Tongue (tissue), 1 donor: ENCODE measurements at regions not wholly inside any gene's neighbourhood (a gene's known extent, or its start where the extent isn't known, plus 50 kb on each side); places are given as distances from the start of the nearest gene placed in this dataset.
A peak's percentile ranks its signal among the peaks of the same experiment; 100 is the strongest.

ENCODE experiments used
- DNase-seq: peaks from one replicate; pipeline ENCODE4 v3.0.0-alpha.2; 2015

- DNase-seq = no peak
These were observed 231.0 kb upstream of the MVB12B start for GRCh38 chr9:126095546-126096190.

DNA sequence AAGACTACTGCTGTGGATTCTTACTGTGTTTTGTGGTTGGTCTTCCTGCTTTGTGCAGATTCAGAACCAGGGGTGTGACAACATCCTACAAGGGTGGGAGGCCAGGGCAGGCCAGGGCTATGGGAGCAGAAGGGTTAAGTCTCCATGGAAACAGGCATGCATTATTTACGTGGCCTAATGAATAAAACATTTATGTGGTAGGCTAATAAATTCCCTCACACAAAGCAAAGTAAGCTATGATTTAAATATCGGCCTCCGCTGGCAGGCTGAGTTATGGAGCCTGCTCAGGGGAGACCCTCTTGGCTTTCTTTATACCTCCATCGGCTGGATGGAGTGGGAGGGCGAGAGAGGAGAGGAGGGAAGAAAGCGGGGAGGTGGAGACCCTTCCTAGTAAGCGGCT is 230.3 kb upstream of the MVB12B start:
- DNase-seq = no peak

DNA sequence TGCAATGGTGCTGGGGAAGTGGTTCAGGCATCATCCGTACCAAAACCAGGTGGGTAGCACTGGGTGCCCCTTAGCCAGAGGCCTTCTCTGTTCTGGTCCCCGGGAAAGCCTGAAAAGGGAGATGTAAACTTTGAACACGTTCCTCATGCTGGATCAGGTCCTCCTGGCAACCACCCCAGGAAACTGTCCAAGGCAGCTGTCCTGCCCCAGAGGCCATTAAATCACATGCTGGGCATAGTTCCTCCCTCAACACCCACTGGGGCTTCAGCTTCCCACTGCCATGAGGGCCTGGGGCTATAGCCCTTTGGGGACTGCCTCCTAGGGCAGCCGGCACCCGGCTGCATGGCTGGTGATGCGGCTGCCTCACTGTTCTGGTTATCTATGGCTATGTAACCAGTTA is 228.9 kb upstream of the MVB12B start:
- peak; percentile 6 for DNase-seq

DNA sequence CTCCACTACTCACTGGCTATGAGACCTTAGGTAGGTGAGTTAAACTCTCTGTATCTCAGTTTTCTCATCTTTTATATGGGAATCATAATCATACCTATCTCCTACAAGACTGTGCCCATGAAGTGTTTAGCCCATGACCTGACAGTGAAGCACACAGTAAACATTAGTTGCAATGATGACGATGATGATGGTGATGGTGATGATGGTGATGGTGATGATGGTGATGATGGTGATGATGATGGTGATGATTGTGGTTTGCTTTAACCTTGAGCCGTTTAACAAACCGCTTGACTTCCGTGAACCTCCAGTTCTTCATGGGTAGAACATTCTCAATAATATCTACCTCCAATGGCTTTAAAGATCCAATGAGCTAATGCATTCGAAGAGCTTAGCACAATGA is 220.2 kb upstream of the MVB12B start:
- DNase-seq = no peak

- no peak for DNase-seq
These were observed 218.9 kb upstream of the MVB12B start for GRCh38 chr9:126107693-126108092.

- peak; percentile 35 for DNase-seq
These were observed 218.4 kb upstream of the MVB12B start for GRCh38 chr9:126108240-126108639.

DNA sequence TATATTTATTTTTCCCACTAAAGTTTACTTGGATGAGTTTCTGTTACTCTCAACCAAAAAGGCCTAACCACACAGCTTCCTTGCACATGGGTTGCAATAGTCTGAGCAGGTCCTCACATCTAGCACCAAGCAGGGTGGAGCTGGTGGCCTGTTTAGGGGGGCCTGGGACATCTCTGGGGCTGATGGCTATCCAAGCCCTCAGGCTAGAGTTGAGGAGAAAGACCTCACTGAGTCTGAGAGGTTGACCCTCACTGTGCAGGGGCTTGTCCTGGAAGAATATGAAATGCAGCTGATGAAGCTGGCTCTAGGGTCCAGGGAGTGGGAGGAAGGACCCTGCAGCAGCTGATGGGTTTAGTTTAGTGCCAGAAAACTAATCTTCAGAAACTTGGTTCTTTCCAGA is 217.1 kb upstream of the MVB12B start:
- DNase-seq = no peak

GRCh38 chr9:126111556-126111955 is 215.1 kb upstream of the MVB12B start:
- DNase-seq = no peak

- no peak for DNase-seq
These were observed 214.4 kb upstream of the MVB12B start for GRCh38 chr9:126112135-126112720.

GRCh38 chr9:126113176-126113575 is 213.5 kb upstream of the MVB12B start:
- DNase-seq = no peak

- no peak for DNase-seq
These were observed 212.7 kb upstream of the MVB12B start for GRCh38 chr9:126113756-126114408.

GRCh38 chr9:126114409-126114760 is 212.2 kb upstream of the MVB12B start:
- no peak for DNase-seq

DNA sequence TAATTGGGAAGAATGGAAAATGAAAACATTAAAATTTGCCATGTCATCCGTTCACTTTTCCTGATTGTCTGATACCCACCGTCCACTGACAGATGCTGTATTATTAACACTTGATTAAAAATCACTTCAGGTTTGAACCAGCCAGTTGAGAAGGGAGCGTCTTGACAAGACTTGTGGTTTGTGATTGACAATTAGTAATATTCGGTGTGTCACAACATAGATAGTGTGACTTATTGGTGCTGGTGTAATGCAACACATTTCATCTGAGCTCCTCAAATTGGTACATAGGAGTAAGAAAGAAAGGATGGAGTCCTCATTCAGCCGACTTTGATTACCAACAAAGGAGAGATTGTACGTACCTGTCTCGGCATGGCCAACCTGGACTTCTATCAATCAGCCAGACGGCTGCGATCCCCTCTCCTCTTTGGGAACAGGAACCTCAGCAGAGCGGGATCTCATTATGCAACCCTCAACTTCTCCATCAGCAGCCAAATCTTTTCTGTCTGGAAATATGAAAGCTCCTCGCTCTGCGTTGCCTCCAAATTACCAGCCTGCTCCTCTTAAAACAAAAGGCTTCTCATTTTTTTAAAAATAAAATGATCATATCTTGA is 211.7 kb upstream of the MVB12B start:
- DNase-seq = no peak

GRCh38 chr9:126116351-126117157 is 210.1 kb upstream of the MVB12B start:
- DNase-seq = no peak

GRCh38 chr9:126117158-126117425 is 209.5 kb upstream of the MVB12B start:
- DNase-seq = no peak

DNA sequence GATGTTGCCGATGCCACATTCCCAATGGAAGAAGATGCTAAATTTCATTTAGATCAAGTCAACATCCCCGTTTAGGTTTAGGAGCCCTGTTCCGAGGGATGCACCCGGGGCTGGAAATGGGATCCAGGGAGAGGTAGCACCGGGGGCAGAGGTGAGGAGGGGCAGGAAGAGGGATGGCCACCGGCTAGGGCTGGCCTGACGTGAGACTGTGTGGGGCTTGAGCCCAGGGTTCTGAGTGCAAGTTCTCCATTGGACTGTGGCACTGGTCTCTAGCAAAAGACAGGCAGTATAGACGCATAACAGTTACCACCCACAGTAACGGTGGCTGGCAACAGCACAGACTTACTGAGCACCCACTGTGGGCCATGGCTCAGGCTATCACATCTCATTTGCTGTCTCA is 209.0 kb upstream of the MVB12B start:
- no peak for DNase-seq

GRCh38 chr9:126119731-126120130 is 206.9 kb upstream of the MVB12B start:
- DNase-seq = no peak

- DNase-seq = no peak
These were observed 203.6 kb upstream of the MVB12B start for GRCh38 chr9:126122901-126123616.

DNA sequence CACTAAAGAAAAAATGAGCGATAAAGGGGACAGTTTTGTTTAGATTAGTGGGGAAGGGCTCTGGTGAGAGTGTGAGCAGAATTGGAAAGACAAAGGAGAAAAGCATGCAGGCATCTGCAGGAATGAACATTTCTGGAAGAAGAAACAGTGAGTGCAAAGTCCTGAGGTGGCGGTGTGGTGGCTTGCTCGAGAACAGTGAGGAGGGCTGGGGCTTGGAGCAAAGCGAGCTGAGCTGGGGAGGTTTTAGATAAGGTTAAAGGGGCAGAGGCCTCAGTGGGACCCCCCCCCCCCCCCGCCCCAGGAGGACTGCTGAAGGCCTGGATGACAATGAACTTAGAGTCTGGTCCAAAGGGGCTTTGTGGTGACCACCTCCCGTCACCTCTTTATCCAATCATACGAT is 202.7 kb upstream of the MVB12B start:
- DNase-seq = no peak

GRCh38 chr9:126125177-126125576 is 201.5 kb upstream of the MVB12B start:
- peak; percentile 13 for DNase-seq

DNA sequence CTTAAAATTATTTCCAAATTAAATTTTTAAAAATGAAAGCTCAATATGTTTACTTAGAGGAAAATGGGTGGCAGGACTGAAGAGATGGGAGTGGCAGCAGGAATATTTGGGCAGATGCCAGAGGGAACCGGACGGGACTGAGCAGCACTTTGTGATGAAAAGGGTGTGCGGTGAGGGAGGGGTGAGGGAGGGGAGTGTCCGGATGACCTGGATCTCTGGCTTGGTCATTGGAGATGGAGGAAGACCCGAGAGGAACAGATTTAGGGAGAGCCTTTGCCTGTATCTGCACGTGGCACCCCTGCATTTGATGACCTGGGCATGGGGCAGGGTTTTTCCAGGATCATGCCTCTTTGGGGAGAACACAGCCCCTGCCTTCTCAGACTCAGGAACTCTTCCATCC is 201.1 kb upstream of the MVB12B start:
- no peak for DNase-seq

GRCh38 chr9:126125992-126126409 is 200.6 kb upstream of the MVB12B start:
- DNase-seq = no peak
